Right atrium auricular region (tissue), 2 donors: ENCODE measurements at regions not wholly inside any gene's neighbourhood (a gene's known extent, or its start where the extent isn't known, plus 50 kb on each side); places are given as distances from the start of the nearest gene placed in this dataset.
"Not testable (repeated sequence)": the region's sequence is repeated elsewhere in the genome, so short reads cannot be mapped to it uniquely, and the experiment has no call there.

Experiments used
- DNase-seq: peaks from one replicate; pipeline ENCODE4 v3.0.0-alpha.2; 2019; ENCODE audit warnings: low spot score
- H3K27ac ChIP-seq, 2 donors: fragments of 200-600 bp; sonication (generic); 1 replicate in 1 of 2; 2 replicates in 1 of 2; pipeline ENCODE4 v1.5.1; 2016 to 2019
- H3K27me3 ChIP-seq, 2 donors: fragments of 200-600 bp; sonication (generic); one replicate each; pipeline versions ENCODE4 v1.5.1 to v1.6.0; 2017 to 2019
- H3K36me3 ChIP-seq: fragments of 200-600 bp; sonication (generic); one replicate; pipeline ENCODE4 v1.5.1; 2016
- H3K4me1 ChIP-seq, 2 donors: fragments of 200-600 bp; sonication (generic); one replicate each; pipeline versions ENCODE4 v1.5.1 to v1.6.0; 2017 to 2019
- H3K4me3 ChIP-seq, 2 donors: fragments of 200-600 bp; sonication (generic); 1 replicate in 1 of 2; 2 replicates in 1 of 2; pipeline ENCODE4 v1.5.1; 2017 to 2019; ENCODE audit warnings: mild to moderate bottlenecking in 1 of 2, moderate library complexity in 1 of 2
- H3K9me3 ChIP-seq, 2 donors: fragments of 200-600 bp; sonication (generic); one replicate each; pipeline ENCODE4 v1.5.1; 2019
- TF ChIP-seq, protein P1 (sequence below), 2 donors: fragments of 200-600 bp; sonication (generic); IDR thresholded peaks; one replicate each; pipeline ENCODE4 v1.5.1; 2019; ENCODE audit warnings: antibody characterized with exemption in 2 of 2

GRCh38 chr2:131834203-131835020, 306.7 kb downstream of the CCDC74A start:
- H3K4me3 ChIP-seq, H3K27ac ChIP-seq, H3K4me1 ChIP-seq, H3K9me3 ChIP-seq, DNase-seq, H3K36me3 ChIP-seq, H3K27me3 ChIP-seq: not testable (repeated sequence)

- DNase-seq, H3K4me1 ChIP-seq, H3K27ac ChIP-seq, H3K27me3 ChIP-seq, H3K4me3 ChIP-seq, H3K36me3 ChIP-seq, H3K9me3 ChIP-seq: not testable (repeated sequence)
Observed at GRCh38 chr2:131835022-131835421, 307.3 kb downstream of the CCDC74A start.

GRCh38 chr2:131835621-131836091, 308.0 kb downstream of the CCDC74A start:
- Histone ChIP-seq H3K9me3 (no peaks in the 10 kb centered on the region), H3K27ac (no peak overlapping the region), H3K4me3 (no peak overlapping the region), H3K36me3 (no peaks in the 10 kb centered on the region), H3K4me1 (no peaks in the 10 kb centered on the region), H3K27me3 (no peaks in the 10 kb centered on the region)
- no peak for DNase-seq
- TF ChIP-seq, protein P1, sequence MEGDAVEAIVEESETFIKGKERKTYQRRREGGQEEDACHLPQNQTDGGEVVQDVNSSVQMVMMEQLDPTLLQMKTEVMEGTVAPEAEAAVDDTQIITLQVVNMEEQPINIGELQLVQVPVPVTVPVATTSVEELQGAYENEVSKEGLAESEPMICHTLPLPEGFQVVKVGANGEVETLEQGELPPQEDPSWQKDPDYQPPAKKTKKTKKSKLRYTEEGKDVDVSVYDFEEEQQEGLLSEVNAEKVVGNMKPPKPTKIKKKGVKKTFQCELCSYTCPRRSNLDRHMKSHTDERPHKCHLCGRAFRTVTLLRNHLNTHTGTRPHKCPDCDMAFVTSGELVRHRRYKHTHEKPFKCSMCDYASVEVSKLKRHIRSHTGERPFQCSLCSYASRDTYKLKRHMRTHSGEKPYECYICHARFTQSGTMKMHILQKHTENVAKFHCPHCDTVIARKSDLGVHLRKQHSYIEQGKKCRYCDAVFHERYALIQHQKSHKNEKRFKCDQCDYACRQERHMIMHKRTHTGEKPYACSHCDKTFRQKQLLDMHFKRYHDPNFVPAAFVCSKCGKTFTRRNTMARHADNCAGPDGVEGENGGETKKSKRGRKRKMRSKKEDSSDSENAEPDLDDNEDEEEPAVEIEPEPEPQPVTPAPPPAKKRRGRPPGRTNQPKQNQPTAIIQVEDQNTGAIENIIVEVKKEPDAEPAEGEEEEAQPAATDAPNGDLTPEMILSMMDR (IDR thresholded peaks at IDR 0.05) = no peak

- H3K4me1 ChIP-seq, H3K36me3 ChIP-seq, H3K27me3 ChIP-seq, H3K9me3 ChIP-seq, DNase-seq, H3K4me3 ChIP-seq, H3K27ac ChIP-seq: not testable (repeated sequence)
Observed at GRCh38 chr2:131836116-131836515, 308.4 kb downstream of the CCDC74A start.

DNA sequence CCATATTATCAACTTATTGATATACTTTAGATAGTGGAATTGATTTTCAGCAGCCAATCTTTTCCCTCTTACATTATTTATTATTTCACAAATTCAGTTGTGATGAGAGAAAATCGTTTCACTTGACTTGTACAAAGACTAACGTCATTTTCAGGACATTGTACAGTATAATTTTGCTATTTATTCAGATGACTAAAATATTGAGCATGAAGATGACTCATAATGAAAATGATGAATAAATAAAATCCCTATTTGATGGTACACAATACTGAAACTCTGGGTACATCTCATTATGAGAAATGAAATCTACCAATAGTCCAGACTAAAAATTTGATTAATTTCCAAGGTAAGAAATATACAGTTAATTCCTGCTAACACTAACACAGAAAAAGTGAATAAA, 316.4 kb downstream of the CCDC74A start:
- DNase-seq, H3K4me1 ChIP-seq, H3K9me3 ChIP-seq, H3K27me3 ChIP-seq, H3K36me3 ChIP-seq, H3K4me3 ChIP-seq, H3K27ac ChIP-seq: not testable (repeated sequence)

DNA sequence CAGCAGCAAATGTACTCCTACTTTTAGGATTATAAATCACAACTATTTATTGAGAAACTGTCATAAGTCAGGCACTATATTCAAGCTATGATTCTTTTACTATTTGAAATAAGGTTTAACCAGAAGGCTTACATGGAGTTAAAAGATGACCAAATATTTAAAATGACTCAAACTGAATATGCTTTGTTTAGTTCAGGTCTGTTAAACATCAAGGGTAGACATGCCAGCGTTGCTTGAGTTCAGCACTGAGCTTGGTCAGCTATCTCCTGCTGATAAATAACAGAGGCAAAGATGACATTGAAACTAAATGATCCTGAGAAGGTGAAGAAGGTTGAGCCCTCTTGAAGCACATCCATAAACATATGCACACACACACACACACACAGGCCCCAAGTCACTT, 305.6 kb downstream of the ANKRD30BL start:
- H3K4me1 ChIP-seq, DNase-seq, H3K9me3 ChIP-seq, H3K27ac ChIP-seq, H3K4me3 ChIP-seq, H3K27me3 ChIP-seq, H3K36me3 ChIP-seq: not testable (repeated sequence)

DNA sequence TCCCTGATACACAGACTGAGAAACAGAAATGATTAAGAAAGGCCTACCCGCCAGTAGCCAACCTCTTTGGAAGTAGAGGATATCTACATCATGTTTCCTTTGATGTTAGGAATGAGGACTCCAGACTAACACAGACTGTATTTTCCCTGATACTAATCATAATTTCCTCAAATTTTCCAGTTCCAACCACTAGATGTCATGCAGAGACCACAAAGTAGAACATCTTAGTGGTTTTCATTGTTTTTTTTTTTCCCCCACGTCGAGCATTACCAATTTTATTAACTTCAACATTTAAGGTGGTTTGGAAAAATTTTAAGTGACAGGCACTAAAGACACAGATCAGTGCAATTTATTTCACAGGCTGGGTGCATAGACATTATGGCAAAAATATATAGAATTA, 303.6 kb downstream of the ANKRD30BL start:
- H3K27ac ChIP-seq, H3K36me3 ChIP-seq, H3K9me3 ChIP-seq, H3K27me3 ChIP-seq, DNase-seq, H3K4me3 ChIP-seq, H3K4me1 ChIP-seq: not testable (repeated sequence)
- TF ChIP-seq, protein P1 (IDR thresholded peaks at IDR 0.05) = peak in 1 of 2 donors; percentile 52
